C1 segment of cervical spinal cord (tissue), 14 donors: ENCODE measurements at regions not wholly inside any gene's neighbourhood (a gene's known extent, or its start where the extent isn't known, plus 50 kb on each side); places are given as distances from the start of the nearest gene placed in this dataset.

Source experiments
- DNase-seq, 14 donors: peaks; one replicate each; lab custom pipeline; 2025; lab: John Stamatoyannopoulos, UW

GRCh38 chr2:185891403-185891802 lies 152.8 kb downstream of the FSIP2 start:
- DNase-seq: no peak

- no peak for DNase-seq
Measured at GRCh38 chr2:185891804-185892411, 153.3 kb downstream of the FSIP2 start.

GRCh38 chr2:185892484-185892883 lies 153.9 kb downstream of the FSIP2 start:
- no peak for DNase-seq

- DNase-seq: no peak
Measured at GRCh38 chr2:185894223-185894622, 155.6 kb downstream of the FSIP2 start.

- no peak for DNase-seq
Measured at GRCh38 chr2:185895828-185896693, 157.5 kb downstream of the FSIP2 start.

- DNase-seq: no peak
Measured at GRCh38 chr2:185899366-185899765, 160.8 kb downstream of the FSIP2 start.

GRCh38 chr2:185919155-185919554 lies 180.6 kb downstream of the FSIP2 start:
- DNase-seq: no peak

GRCh38 chr2:185921048-185921756 lies 182.6 kb downstream of the FSIP2 start:
- DNase-seq: no peak

- no peak for DNase-seq
Measured at GRCh38 chr2:185934232-185934631, 195.6 kb downstream of the FSIP2 start.

- DNase-seq: no peak
Measured at GRCh38 chr2:185939858-185940257, 201.3 kb downstream of the FSIP2 start.

GRCh38 chr2:185942855-185943254 lies 204.3 kb downstream of the FSIP2 start:
- DNase-seq: no peak

GRCh38 chr2:185947722-185948121 lies 209.1 kb downstream of the FSIP2 start:
- DNase-seq: no peak

- DNase-seq: no peak
Measured at GRCh38 chr2:185952100-185952499, 213.5 kb downstream of the FSIP2 start.

- no peak for DNase-seq
Measured at GRCh38 chr2:185954389-185954788, 215.8 kb downstream of the FSIP2 start.

- DNase-seq: no peak
Measured at GRCh38 chr2:185955050-185955449, 216.4 kb downstream of the FSIP2 start.

- no peak for DNase-seq
Measured at GRCh38 chr2:185967335-185967734, 228.7 kb downstream of the FSIP2 start.

- no peak for DNase-seq
Measured at GRCh38 chr2:185970148-185970852, 231.7 kb downstream of the FSIP2 start.

GRCh38 chr2:185978634-185979407 lies 240.2 kb downstream of the FSIP2 start:
- no peak for DNase-seq

GRCh38 chr2:185979546-185980071 lies 241.0 kb downstream of the FSIP2 start:
- DNase-seq: no peak

- no peak for DNase-seq
Measured at GRCh38 chr2:185980944-185981343, 242.3 kb downstream of the FSIP2 start.

- DNase-seq: no peak
Measured at GRCh38 chr2:185984670-185985069, 246.1 kb downstream of the FSIP2 start.
